H1 (cell line): ENCODE measurements at regions not wholly inside any gene's neighbourhood (a gene's known extent, or its start where the extent isn't known, plus 50 kb on each side); places are given as distances from the start of the nearest gene placed in this dataset.

Source experiments
- CTCF ChIA-PET: fragments of 300-600 bp; sonication (Branson Sonifier 250); formaldehyde crosslinking; loops from one replicate; lab custom pipeline; 2021; ENCODE audit not compliant: partially characterized antibody; lab: Charles Lee
- POLR2A ChIA-PET: fragments of 300-600 bp; sonication (Branson Sonifier 250); formaldehyde crosslinking; loops from one replicate; lab custom pipeline; 2021; ENCODE audit warnings: inconsistent platforms; ENCODE audit not compliant: partially characterized antibody; lab: Charles Lee
- DNase-seq, 2 experiments: peaks; one replicate each; pipeline versions ENCODE4 v3.0.0 to v3.0.0-alpha.2; 2010 to 2022; ENCODE audit warnings: low spot score in 2 of 2, low read depth in 1 of 2, mixed read lengths in 1 of 2
- FAIRE-seq: peaks from 2 replicates; lab custom pipeline; 2011; peaks lifted over from hg19 to GRCh38; lab: Jason Lieb, UNC
- H2AFZ ChIP-seq: 2 replicates; pipeline ENCODE4 v1.8.1; 2012; ENCODE audit warnings: low read length, inconsistent platforms
- H2AK5ac ChIP-seq: 2 replicates; pipeline ENCODE4 v1.6.1; 2013; ENCODE audit warnings: low read depth, low read length
- H2BK120ac ChIP-seq: replicated peaks from 2 replicates; pipeline ENCODE3; 2013; ENCODE audit warnings: low read depth, low read length, inconsistent platforms
- H2BK12ac ChIP-seq: 2 replicates; pipeline ENCODE4 v1.6.1; 2013; ENCODE audit warnings: low read depth, low read length
- H2BK15ac ChIP-seq: 2 replicates; pipeline ENCODE4 v1.6.1; 2013; ENCODE audit warnings: low read length
- H2BK20ac ChIP-seq: 2 replicates; pipeline ENCODE4 v1.6.1; 2013; ENCODE audit warnings: low read length
- H2BK5ac ChIP-seq: 2 replicates; pipeline ENCODE4 v1.6.1; 2013; ENCODE audit warnings: low read depth, low read length
- H3K14ac ChIP-seq: 2 replicates; pipeline ENCODE4 v1.6.1; 2013; ENCODE audit warnings: inconsistent platforms; ENCODE audit not compliant: insufficient read length
- H3K18ac ChIP-seq: 2 replicates; pipeline ENCODE4 v1.6.1; 2013; ENCODE audit warnings: low read length; ENCODE audit errors: extremely low read depth
- H3K23ac ChIP-seq: 2 replicates; pipeline ENCODE4 v1.6.1; 2013; ENCODE audit warnings: inconsistent platforms; ENCODE audit not compliant: insufficient read length
- H3K23me2 ChIP-seq: 2 replicates; pipeline ENCODE4 v1.6.1; 2013; ENCODE audit warnings: low read depth, low read length
- H3K27ac ChIP-seq: 2 replicates; pipeline ENCODE4 v1.6.1; 2011; ENCODE audit warnings: low read depth, low read length, inconsistent platforms
- H3K27me3 ChIP-seq, 4 experiments: replicated peaks in 1 of 4; 1 replicate in 1 of 4; 2 replicates in 3 of 4; pipeline versions ENCODE4 v1.6.1 to v1.8.1; 2011 to 2013; ENCODE audit warnings: low read length in 3 of 4, mild to moderate bottlenecking in 3 of 4, inconsistent platforms in 2 of 4, mixed read lengths in 2 of 4, moderate library complexity in 1 of 4; ENCODE audit not compliant: control insufficient read depth in 3 of 4, insufficient read depth in 3 of 4; ENCODE audit errors: extremely low read depth in 1 of 4
- H3K36me3 ChIP-seq, 4 experiments: 2 replicates each; pipeline versions ENCODE4 v1.6.1 to v1.8.1; 2011 to 2013; ENCODE audit warnings: mild to moderate bottlenecking in 4 of 4, low read length in 3 of 4, moderate library complexity in 2 of 4, control low read depth in 1 of 4, inconsistent platforms in 1 of 4; ENCODE audit not compliant: insufficient read depth in 4 of 4, control insufficient read depth in 2 of 4
- H3K4ac ChIP-seq: replicated peaks from 2 replicates; pipeline ENCODE3; 2013; ENCODE audit warnings: low read length, low read depth, mixed read lengths, inconsistent platforms; ENCODE audit not compliant: insufficient read length
- H3K4me1 ChIP-seq, 4 experiments: replicated peaks in 1 of 4; 1 replicate in 1 of 4; 2 replicates in 3 of 4; pipeline versions ENCODE4 v1.6.1 to v1.8.1; 2011 to 2013; ENCODE audit warnings: low read length in 3 of 4, inconsistent platforms in 2 of 4, mixed read lengths in 1 of 4; ENCODE audit not compliant: insufficient read depth in 4 of 4, control insufficient read depth in 3 of 4
- H3K4me2 ChIP-seq, 2 experiments: 2 replicates each; pipeline versions ENCODE4 v1.6.1 to v1.8.1; 2011 to 2013; ENCODE audit warnings: low read depth in 2 of 2, low read length in 2 of 2, control low read depth in 1 of 2, inconsistent platforms in 1 of 2, mild to moderate bottlenecking in 1 of 2; ENCODE audit not compliant: insufficient read depth in 1 of 2
- H3K4me3 ChIP-seq, 4 experiments: fragments of 200-600, 300-600 bp in 1 of 4; sonication (generic), shearing (Covaris generic), sonication (Bioruptor Twin) in 1 of 4; 2 replicates each; pipeline versions ENCODE4 v1.5.1 to v1.8.1; 2011 to 2016; ENCODE audit warnings: low read length in 4 of 4, low read depth in 3 of 4, control low read depth in 2 of 4, inconsistent platforms in 2 of 4, mild to moderate bottlenecking in 2 of 4, mixed read lengths in 1 of 4, moderate library complexity in 1 of 4; ENCODE audit not compliant: insufficient read depth in 2 of 4; ENCODE audit errors: extremely low read depth in 1 of 4
- H3K56ac ChIP-seq: replicated peaks from 2 replicates; pipeline ENCODE3; 2013; ENCODE audit warnings: low read depth, mild to moderate bottlenecking, mixed read lengths, low read length, inconsistent platforms; ENCODE audit not compliant: insufficient read length
- H3K79me1 ChIP-seq: 2 replicates; pipeline ENCODE4 v1.6.1; 2013; ENCODE audit warnings: low read depth, low read length, control low read depth
- H3K79me2 ChIP-seq, 2 experiments: 2 replicates each; pipeline versions ENCODE4 v1.6.1 to v1.8.1; 2012 to 2013; ENCODE audit warnings: low read length in 2 of 2, mild to moderate bottlenecking in 2 of 2, inconsistent platforms in 1 of 2; ENCODE audit not compliant: insufficient read depth in 2 of 2, control insufficient read depth in 1 of 2
- H3K9ac ChIP-seq, 4 experiments: replicated peaks in 1 of 4; 1 replicate in 1 of 4; 2 replicates in 3 of 4; pipeline versions ENCODE4 v1.6.1 to v1.8.1; 2011 to 2013; ENCODE audit warnings: low read depth in 3 of 4, low read length in 3 of 4, control low read depth in 2 of 4, mild to moderate bottlenecking in 2 of 4, moderate library complexity in 2 of 4, inconsistent platforms in 1 of 4; ENCODE audit errors: extremely low read depth in 1 of 4
- H3K9me3 ChIP-seq, 2 experiments: 2 replicates each; pipeline versions ENCODE4 v1.6.1 to v1.8.1; 2012 to 2013; ENCODE audit warnings: mild to moderate bottlenecking in 2 of 2, moderate library complexity in 2 of 2, control low read depth in 1 of 2, inconsistent platforms in 1 of 2, low read depth in 1 of 2, low read length in 1 of 2, mixed read lengths in 1 of 2; ENCODE audit not compliant: insufficient read depth in 2 of 2
- H4K20me1 ChIP-seq, 2 experiments: replicated peaks in 1 of 2; 2 replicates each; pipeline versions ENCODE3 to v1.8.1; 2011 to 2013; ENCODE audit warnings: inconsistent platforms in 2 of 2, low read length in 2 of 2, mild to moderate bottlenecking in 1 of 2; ENCODE audit not compliant: insufficient read depth in 2 of 2, control insufficient read depth in 1 of 2
- H4K5ac ChIP-seq: 2 replicates; pipeline ENCODE4 v1.6.1; 2013; ENCODE audit warnings: low read length, low read depth, mixed read lengths, inconsistent platforms; ENCODE audit not compliant: insufficient read length
- H4K8ac ChIP-seq: 2 replicates; pipeline ENCODE4 v1.8.0; 2013; ENCODE audit warnings: mild to moderate bottlenecking, moderate library complexity, low read length, inconsistent platforms; ENCODE audit not compliant: insufficient read depth; ENCODE audit errors: extremely low read depth
- H4K91ac ChIP-seq: replicated peaks from 2 replicates; pipeline ENCODE3; 2013; ENCODE audit warnings: low read length, mixed read lengths, inconsistent platforms; ENCODE audit not compliant: insufficient read length
- CEBPB ChIP-seq: IDR thresholded peaks from 2 replicates; pipeline ENCODE4 v1.6.1; 2012; ENCODE audit warnings: low read depth, low read length
- CHD2 ChIP-seq: IDR thresholded peaks from 2 replicates; pipeline ENCODE4 v1.6.1; 2012; ENCODE audit warnings: low read length, improper control_type of control experiment
- KDM1A ChIP-seq: fragments of 200-600, 300-600 bp; sonication (generic); IDR thresholded peaks from 2 replicates; pipeline ENCODE4 v1.7.1; 2016; ENCODE audit warnings: mild to moderate bottlenecking, low read length, borderline replicate concordance
- KDM5A ChIP-seq: fragments of 200-600 bp; IDR thresholded peaks from 2 replicates; pipeline ENCODE4 v1.7.1; 2012; ENCODE audit warnings: mild to moderate bottlenecking, low read length, inconsistent platforms, mixed read lengths
- RXRA ChIP-seq: IDR thresholded peaks from 2 replicates; pipeline ENCODE4 v1.6.1; 2011; ENCODE audit warnings: low read depth, mild to moderate bottlenecking, low read length, moderate library complexity; ENCODE audit not compliant: insufficient read depth
- TEAD4 ChIP-seq: IDR thresholded peaks from 2 replicates; pipeline ENCODE4 v1.6.1; 2012; ENCODE audit warnings: low read depth, low read length, inconsistent platforms, mixed read lengths
- USF2 ChIP-seq: IDR thresholded peaks from 2 replicates; pipeline ENCODE4 v1.6.1; 2011; ENCODE audit warnings: low read length, improper control_type of control experiment

GRCh38 chr6:140729521-140729920, 1355.1 kb upstream of the CITED2 start:
- no peak overlapping the region for H4K8ac ChIP-seq
- CTCF ChIA-PET, result no interaction called here
- no peak overlapping the region for H2BK20ac ChIP-seq
- no peak overlapping the region for H3K18ac ChIP-seq
- no peak overlapping the region for H3K27ac ChIP-seq
- POLR2A ChIA-PET, result no interaction called here
- H3K14ac ChIP-seq, result no peak overlapping the region
- no peak overlapping the region for H2BK120ac ChIP-seq
- no peak overlapping the region for H3K9ac ChIP-seq
- no peak overlapping the region for H2AFZ ChIP-seq
- no peak overlapping the region for H2BK5ac ChIP-seq
- no peak overlapping the region for H2AK5ac ChIP-seq
- no peak overlapping the region for H3K4me3 ChIP-seq
- H4K91ac ChIP-seq, result no peak overlapping the region
- no peaks in the 10 kb centered on the region for H3K36me3 ChIP-seq
- no peaks in the 10 kb centered on the region for H3K27me3 ChIP-seq
- no peaks in the 10 kb centered on the region for H3K9me3 ChIP-seq
- H3K4me1 ChIP-seq, result no peaks in the 10 kb centered on the region
- DNase-seq (no peak), FAIRE-seq (no peak)
- H3K23me2 ChIP-seq, result no peaks in the 10 kb centered on the region
- no peak overlapping the region for H2BK15ac ChIP-seq
- H4K5ac ChIP-seq, result no peak overlapping the region
- no peak overlapping the region for H3K4ac ChIP-seq
- no peak overlapping the region for H3K23ac ChIP-seq
- TF ChIP-seq KDM5A, result no peak
- TF ChIP-seq USF2, result no peak
- no peak for TF ChIP-seq CEBPB
- no peak for TF ChIP-seq RXRA
- no peak for TF ChIP-seq TEAD4
- no peak for TF ChIP-seq KDM1A
- no peak for TF ChIP-seq CHD2
- no peak overlapping the region for H2BK12ac ChIP-seq
- H4K20me1 ChIP-seq, result no peaks in the 10 kb centered on the region
- no peaks in the 10 kb centered on the region for H3K79me1 ChIP-seq
- H3K79me2 ChIP-seq, result no peaks in the 10 kb centered on the region
- H3K4me2 ChIP-seq, result no peak overlapping the region
- no peak overlapping the region for H3K56ac ChIP-seq
